ENCODE measurements at regions not wholly inside any gene's neighbourhood (a gene's known extent, or its start where the extent isn't known, plus 50 kb on each side); places are given as distances from the start of the nearest gene placed in this dataset.

- TF ChIP-seq, protein P1, sequence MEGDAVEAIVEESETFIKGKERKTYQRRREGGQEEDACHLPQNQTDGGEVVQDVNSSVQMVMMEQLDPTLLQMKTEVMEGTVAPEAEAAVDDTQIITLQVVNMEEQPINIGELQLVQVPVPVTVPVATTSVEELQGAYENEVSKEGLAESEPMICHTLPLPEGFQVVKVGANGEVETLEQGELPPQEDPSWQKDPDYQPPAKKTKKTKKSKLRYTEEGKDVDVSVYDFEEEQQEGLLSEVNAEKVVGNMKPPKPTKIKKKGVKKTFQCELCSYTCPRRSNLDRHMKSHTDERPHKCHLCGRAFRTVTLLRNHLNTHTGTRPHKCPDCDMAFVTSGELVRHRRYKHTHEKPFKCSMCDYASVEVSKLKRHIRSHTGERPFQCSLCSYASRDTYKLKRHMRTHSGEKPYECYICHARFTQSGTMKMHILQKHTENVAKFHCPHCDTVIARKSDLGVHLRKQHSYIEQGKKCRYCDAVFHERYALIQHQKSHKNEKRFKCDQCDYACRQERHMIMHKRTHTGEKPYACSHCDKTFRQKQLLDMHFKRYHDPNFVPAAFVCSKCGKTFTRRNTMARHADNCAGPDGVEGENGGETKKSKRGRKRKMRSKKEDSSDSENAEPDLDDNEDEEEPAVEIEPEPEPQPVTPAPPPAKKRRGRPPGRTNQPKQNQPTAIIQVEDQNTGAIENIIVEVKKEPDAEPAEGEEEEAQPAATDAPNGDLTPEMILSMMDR (IDR thresholded peaks at IDR 0.05; ENCODE audit: low read length), result no peak
- TF ChIP-seq EZH2 (IDR thresholded peaks at IDR 0.05; ENCODE audit: borderline replicate concordance, low read length), result no peak
Measured at GRCh38 chr3:106628407-106628806, 748.8 kb upstream of the CCDC54 start.

All from OCI-LY1 (cell line).